Renal cortical epithelial cell (primary cell): ENCODE measurements at regions not wholly inside any gene's neighbourhood (a gene's known extent, or its start where the extent isn't known, plus 50 kb on each side); places are given as distances from the start of the nearest gene placed in this dataset.

Experiments used
- DNase-seq: peaks from one replicate; pipeline ENCODE4 v3.0.0-alpha.2; 2011; ENCODE audit warnings: low read depth

DNA sequence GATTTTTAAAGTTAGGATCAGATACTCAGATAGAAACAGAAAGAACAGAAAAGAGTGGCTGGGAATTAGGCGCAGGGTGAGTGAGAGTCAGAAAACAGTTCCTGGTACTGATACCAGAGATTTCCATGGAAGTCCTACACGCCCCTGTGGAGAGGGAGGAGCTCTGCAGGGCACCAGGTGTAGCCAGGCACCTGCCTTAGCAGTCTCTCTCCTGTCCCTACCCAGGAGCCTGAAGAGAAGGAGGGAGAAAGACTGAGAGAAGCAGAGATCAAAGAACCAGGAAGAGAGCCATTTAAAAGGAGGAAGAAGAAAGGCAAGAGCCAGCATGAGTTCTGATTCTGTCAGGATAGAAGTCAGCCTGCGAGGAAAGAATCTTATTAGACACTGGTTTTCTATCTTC, 65.0 kb downstream of the CBLN1 start:
- DNase-seq, result no peak

DNA sequence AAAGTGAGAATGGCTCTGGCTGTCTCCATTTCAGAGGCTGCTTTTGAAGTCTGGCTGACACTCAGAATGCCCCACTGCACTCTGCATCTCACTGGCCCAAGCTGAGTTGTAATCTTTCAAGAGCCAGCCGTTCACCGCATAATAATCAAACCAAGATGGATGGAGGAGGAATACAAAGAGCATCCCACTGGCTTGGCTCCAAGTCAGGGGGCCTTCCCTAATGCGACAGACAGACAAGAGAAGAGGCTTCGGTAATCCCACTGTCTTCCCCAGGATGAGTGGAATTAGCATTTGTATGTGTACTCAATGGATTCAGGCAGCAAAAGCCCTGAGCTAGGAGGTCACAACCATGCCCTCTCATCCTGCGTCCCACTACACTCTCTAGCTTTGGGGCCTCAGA, 68.0 kb downstream of the CBLN1 start:
- DNase-seq, result no peak

DNA sequence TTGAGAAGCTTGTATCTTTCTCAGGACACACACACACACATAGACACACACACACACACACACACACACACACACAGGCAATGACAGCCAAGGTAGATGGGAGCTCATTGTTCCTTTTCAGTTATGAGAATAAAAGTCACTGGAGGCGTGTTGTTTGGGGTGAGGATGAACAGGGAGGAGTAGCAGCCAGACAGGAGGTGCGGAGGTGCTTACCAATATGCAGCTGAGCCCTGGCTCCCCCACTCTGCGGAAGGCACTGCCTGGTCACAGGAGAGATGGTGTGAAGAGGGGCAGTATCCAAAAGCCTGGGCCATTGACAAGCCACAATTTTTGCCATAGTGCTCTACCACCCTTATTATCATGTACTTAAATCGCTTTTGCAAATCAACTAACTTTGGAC, 77.4 kb downstream of the CBLN1 start:
- no peak for DNase-seq

DNA sequence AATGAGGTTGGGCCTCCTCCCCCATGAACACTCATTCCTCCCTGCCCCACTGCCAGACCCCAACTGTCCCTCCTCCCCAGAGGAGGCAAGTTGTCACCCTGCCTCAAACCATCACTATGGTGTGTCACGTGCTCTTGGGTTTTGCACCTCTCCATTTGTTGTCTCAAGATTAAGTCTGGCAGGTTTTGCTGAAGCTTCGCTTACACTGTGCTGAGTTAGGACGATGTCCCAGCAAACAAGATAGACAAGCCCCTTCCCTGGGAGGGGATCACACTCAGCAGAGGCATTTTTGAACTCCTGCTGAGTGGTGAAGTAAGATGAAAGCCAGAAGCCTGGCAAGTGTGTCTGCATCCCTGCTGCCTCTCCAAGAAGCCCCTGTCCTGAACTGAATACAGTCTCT, 78.3 kb downstream of the CBLN1 start:
- DNase-seq, result no peak

DNA sequence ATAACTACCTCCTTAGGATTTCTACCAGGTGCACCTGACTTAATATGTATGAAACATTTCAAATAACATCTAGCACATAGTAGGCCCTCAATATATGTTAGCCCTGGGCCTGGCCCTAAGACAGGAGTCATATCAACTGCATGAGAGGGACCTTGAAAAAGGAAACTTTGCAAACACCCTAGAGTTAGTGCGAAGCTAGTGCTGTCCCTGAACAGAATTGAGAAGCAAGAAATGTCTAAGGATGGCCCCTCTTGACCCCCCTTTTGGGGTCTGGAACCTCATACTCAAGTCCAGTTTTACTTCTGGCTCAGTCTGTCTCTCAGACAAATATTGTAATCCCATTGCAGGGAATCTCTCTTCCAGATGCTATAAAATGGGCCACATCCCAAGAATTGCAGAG, 80.5 kb downstream of the CBLN1 start:
- DNase-seq, result no peak

DNA sequence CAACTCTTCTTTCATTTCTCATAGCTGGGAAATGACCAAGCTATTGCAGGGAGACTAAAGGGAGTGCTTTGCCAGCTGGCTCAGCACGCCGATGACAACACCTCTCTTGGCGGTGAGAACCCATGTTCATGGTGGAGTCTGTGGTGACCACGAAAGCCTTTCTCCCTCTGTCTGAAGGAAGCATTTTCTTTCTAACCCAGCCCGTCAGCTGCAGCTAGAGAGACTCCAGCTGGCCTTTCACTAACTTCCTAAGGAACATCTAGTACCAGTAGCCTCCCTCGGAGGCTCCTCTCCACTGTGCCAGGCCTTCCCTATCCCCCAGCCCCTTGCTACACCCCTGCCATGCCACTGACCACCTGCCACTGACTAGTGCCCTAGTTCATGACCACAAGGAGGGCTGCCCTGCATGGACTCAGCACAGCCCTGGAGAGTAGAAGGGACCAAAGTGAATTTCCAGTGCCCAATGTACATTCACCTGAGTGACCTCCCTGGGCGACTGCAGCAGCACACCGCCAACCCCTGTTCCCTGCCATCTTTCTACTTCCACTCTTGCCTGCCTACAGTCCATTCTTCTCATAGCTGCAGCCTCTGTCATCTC, 81.3 kb downstream of the CBLN1 start:
- no peak for DNase-seq

DNA sequence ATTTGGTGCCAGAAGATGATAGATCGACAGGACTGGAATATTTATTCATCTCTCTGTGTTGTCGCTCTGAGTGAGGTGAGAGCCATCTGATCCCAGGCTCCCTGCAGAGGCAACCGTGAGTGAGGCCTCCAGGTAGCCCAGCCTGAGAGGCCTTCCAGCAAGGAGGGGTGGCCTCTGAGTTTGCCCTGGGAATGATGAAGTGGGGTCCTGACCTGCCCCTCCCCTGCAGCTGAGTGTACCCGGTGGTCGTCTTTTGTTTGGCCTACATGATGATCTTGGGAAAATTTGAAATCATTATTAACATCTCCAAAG, 86.4 kb downstream of the CBLN1 start:
- no peak for DNase-seq

DNA sequence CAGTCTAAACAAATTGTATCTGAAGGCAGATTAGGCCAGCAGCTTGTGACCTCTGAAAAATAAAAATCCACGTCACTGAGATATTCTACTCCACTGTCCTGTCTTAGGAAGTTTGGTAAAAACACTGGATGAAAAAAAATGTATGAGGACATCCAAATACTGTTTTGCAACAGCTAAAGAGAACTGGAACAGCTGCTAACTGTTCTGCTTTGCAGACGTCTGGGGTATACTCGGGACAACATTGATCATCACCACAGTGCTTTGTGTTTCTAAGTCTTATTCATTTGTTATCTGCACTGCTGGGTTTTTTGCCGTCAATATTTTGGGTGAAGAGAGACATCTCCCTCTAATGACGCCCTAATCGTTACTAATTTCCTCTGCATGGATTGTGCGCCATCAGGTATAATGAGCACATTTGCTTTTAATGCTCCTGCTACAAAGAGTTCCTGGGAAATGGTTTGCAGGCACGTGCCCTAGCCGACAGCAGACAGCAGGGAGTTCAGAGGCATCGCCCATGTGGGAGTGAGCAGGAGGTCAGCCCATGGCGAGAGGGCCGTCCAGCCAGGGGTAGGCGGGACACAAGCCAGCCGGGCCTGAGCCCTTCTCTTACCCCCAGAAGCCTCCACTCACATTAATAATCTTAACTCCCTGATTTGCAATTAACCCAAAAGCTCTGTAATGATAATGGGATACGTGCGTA, 87.0 kb downstream of the CBLN1 start:
- no peak for DNase-seq

DNA sequence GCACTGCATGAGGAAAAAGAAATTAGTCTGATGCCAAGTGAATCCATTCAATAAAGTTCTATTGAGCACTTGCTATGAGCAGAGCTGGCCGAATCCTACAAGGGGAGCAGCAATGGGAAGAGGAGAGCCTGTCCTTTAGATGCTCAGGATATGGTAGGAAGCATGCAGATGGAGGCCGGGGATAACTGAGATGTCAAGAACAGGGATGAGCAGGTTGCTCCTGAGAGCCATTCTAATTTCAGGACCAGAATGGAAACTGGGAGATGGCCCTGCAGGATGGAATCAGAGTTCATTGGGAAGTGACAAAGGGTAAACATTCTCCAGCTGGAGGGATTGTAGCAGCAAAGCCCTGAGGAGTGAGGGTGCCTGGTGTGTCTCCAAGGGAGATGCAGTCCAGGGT, 88.0 kb downstream of the CBLN1 start:
- DNase-seq, result no peak

DNA sequence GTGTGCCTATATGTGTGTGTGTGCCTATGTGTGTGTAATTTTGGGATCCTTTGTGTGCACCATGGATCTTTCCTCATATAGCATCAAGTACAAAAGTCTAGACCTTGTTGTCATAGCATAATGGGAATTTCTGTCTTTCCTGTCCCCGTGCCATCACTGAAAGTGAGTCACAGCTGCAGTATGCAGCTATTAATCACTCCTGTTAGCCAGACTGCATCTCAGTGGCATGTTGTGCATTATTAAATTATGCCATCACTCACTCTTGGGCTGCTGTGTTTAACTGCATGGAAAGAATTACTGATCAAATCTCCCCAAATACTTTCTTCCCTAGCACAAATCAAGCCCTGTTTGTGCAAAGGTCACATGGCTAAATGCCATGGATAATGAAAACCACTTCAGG, 92.4 kb downstream of the CBLN1 start:
- DNase-seq, result no peak

DNA sequence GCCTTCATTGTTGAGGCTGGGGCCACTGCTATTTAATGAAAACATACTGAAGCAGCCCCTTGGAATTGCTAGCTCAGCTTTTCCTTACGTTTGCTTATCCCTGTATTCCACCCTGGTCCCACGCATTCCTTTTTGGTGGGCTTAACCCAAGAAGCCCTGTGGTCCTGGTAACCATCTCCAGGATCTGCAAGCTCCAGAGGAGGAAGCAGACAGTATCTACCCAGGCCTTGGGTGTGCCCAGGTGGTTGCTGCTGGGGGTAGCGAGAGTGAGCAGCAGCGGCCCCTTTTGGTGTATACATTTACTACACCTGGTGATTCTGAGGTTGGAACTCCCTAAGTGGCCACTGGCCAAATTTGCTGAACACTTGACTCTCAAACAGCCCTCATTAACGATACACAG, 97.7 kb downstream of the CBLN1 start:
- no peak for DNase-seq

DNA sequence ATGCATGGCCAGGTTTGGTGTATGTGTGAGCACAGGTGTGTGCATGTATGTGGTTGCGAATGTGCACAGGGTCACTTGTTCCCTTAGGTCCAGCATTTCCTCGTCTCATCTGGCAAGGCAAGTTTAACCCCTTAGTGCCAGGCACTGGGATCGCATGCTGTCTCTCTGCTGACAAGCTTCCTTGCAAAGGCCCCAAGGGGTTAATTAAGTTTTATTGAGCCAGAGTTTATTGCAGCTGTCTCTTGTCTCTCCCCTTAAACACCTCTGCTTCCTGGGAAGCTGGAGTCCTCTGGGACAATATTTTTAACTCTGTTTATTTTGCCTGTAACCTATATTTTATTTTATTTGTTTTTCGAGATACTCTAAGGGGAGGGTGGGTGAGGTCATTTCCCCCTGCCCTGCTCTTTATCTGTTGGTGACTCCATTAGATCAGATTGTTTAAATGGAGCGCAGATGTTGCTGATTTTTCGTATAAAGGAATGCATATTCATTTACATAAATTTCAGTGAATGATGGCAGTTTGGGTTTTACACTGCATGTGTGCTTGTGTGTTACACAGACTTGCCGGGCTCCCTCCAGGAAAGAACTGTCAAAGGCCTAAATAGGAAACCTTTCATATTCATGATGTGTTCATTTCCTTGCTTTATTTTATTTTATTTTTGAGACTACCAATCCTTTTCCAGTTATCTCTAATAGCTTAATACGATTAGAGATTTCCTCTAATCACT, 99.7 kb downstream of the CBLN1 start:
- no peak for DNase-seq

DNA sequence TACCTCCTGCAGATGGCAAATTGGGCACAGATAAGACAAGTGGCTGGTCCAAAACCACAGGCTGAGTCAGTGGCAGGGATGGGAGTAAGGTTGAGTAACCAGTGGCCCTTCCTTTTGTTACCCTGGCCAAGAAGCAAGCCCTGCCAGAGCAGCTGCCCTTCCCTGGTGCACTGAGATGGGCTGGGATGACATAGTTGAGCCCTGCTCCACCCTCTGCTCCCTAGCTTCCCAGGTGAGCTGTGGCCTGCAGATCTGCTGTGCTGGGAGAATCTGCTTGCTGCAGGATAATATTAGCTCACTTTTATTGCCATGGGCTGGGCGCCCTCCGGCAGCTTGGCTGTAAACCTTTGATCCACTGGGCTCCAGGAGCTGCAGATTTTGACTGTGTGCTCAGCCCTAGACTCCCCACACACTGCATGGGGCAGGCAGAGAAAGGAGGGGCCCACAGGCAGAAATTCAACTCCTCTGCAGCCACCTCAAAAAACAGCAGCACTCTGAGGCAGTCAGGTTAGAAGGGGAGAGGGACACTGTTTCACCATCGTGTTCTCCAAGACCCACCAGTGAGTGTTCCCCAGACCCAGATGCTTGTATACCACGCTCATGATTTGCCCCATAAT, 101.8 kb downstream of the CBLN1 start:
- no peak for DNase-seq

DNA sequence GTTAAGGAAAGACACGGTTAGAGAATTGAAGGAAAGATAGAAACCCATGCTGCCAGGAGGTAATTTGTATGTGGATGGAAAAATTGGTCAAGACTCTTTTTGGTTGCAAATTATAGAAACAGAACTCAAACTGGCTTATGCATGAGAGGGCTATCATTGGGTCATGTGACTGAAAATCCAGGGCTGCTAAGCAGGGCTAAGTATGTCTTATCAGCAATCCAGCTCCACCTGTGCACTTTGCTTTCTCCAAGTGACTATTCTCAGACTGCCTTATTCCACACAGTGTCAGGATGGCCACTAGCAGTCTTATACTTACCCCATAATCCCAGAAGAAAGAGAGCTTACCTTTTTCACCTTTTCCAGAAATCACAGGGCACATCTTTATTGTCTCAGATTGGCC, 113.5 kb downstream of the CBLN1 start:
- no peak for DNase-seq

DNA sequence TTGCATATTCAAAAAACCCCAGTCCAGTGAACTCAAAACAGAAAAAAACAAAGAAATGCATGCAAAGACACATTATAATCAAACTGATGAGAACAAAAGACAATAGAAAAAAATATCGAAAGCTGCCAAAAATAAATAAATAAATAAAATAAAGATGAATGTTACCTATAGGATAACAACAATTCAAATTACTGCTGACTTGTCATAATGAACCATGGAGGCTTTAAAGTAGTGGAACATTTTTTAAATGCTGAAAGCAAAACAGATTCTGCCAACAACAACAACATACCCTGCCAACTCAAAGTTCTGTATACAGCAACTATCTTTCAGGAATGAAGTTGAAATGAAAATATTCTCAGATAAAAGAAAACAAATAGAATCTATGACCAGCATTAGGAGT, 116.6 kb downstream of the CBLN1 start:
- DNase-seq, result no peak

DNA sequence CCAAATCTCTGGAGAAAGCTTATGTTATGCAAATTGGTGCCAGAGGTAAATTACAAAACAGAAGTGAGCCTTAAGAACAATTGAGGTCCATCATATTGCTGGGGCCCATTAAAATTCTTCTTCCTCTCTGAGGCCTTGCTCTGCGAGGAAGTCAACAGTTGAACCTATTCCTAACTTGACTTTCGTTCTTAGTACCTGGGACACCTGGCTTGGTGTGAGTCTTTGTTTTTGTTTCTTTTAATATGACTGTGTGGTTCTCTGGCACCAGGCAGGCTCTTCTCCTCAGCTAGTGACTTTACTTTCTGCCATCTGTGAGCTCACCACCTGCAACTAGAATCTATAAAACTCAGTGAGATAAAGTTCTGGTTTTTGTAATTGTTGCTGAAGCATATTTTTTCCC, 120.4 kb downstream of the CBLN1 start:
- DNase-seq, result no peak

DNA sequence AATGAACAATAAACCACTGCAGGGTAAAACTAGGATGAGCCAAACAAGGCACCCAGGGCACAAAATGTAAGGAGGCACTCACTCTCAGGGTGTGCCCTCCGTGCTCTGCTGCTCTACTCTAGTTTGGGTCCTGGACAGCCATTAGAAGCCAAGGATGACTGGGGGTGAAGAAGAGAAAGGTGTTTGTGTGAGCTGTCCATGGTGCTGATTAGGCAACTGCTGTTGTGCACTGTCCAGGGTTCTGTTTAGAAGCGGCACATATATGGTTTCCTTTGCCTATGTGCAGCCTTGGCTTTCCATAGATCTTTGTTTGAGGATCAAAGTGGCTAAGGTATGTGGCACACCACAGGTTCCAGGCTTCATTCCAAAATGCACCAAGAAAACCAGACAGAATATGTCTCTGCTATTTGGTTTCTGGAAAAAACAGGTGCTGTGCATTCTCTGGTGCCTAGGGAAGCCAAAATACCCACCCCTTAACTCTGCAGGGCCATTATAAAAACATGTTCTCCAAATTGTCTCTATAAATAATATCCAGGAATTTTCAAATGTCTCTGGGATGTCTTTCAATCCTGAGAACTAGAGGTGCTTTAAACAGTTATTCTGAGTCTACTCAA, 123.5 kb downstream of the CBLN1 start:
- peak; percentile 3 for DNase-seq

DNA sequence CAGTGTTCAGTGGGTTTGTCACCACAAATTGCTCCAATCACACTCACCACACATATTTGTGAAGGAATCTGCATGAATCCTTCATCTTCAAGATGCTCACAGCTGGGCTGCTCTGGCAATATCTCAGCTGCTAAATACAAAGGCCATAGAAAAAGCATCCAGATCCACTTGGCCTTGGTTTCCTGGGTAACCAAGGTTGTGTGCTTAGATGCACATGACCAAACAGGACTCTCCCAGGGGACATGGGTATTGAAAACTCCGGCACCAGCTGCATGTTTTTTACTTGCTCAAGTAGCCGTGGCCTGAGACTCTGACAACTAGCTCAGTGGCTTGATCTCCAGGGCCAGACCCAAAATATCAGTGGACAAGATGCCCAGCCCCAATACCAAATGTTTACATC, 131.3 kb downstream of the CBLN1 start:
- DNase-seq, result no peak

DNA sequence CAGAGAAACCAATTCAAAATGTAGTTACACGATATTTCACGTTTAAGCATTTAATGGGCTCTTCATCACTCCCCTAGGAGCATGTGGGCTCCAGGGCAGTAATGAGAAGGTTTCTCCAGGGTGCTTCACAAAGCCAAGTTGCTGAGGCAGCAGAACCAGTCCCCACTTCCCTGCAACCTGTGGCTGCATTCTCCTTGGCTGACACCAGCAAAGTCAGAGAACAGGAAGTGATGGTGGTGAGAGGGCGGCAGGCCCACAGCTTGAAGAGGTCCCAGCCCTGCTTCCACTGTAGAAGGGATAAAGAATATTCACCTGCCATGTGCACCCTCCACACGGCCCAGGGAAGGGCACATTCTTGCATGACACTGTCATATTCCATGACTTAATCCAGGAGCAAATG, 133.2 kb downstream of the CBLN1 start:
- DNase-seq, result no peak

DNA sequence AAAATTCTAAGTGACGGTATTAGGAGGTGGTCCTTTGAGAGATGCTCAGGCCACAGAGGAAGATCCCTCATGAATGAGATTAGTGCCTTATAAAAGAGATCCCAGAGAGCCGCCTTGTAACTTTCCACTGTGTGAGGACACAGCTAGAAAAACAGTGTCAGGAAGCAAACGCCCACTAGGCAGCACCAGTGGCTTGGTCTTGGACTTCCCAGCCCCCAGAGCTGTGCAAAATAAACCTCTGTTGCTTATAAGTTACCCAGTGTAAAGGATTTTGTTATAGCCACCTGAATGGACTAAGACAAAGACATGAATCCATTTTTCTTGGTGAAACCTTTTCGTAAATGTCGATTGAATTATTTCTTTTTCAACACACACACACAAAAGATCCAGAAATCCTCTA, 141.0 kb downstream of the CBLN1 start:
- DNase-seq, result no peak

DNA sequence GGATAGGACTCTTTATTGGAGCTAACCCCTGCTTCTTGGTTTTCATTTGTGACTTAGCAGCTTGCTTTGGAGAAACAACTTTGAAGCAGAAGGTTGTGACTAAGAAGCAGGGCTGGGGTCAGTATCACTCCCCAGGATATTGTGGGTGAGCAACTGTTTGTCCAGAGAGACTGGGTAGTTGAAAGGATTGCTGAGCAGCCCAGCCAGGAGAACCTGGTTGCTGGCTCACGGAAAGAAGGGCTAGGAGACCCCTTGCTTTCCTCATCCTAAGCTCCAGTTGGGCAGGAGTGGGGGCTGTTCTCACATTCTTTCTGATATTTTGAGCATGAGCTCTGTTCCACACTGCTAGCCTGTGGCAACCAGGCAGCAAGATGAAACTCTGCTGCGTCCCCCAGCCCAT, 151.2 kb downstream of the CBLN1 start:
- no peak for DNase-seq

DNA sequence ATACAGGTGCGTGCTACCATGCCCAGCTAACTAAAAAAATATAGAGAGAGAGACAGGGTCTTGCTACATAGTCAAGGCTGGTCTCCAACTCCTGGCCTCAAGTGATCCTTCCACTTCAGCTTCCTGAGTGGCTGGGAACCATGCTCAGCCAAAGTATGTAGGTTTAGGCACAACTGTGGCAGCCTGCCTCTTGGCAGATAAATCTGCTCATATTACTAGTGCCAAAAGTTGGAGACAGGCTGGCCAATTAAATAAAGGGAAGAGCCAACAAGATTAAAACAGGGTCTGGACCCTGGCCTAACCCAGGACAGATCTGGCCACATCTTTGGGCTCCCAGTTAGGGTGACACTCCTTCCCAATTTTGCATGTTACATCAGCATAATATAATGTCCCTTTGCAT, 151.7 kb downstream of the CBLN1 start:
- no peak for DNase-seq

DNA sequence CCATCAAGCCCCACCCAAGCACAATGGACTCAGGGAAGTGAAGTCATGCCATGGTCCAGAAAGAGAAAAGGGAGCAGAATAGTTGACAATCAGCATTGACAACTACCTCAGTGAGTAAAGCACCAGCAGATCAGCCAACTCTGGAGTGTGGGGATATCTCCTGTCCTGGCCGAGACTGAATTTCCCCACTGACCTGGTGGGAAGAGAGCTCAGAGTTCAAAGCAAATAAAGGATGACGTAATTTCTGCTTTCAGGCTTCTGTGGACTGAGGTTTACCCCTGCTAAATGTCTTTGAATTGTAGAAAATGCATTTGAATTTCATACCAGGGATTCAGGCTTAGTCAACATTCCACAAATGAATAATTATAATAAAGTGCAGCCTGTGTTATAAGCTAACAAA, 152.9 kb downstream of the CBLN1 start:
- DNase-seq, result no peak
